ENCODE measurements at regions not wholly inside any gene's neighbourhood (a gene's known extent, or its start where the extent isn't known, plus 50 kb on each side); places are given as distances from the start of the nearest gene placed in this dataset.

DNA sequence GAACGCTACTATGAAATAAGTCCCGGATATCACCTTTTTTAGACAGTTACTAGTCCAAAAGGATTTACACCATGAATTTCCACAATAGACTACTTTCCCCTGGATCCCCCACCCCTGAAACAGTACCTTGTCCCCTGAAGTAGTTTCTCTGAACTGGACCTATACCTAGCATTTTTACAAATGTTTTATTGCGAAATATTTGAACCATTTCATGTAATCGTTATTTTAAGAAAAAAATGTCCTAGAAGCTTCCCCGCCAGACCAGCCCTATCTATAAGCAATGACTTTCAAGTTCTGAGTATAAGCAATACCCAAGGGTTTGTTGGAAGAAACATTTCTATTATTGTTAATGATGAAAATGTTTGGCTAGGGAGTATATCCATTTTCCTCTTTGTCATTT, 517.8 kb upstream of the IGFBP7 start:
- H3K27ac Mint-ChIP-seq (ENCODE audit: unreplicated experiment): no peak overlapping the region
- peaks cover 4% of the 10 kb centered on the region for H3K9me3 Mint-ChIP-seq (ENCODE audit: unreplicated experiment)
- no peaks in the 10 kb centered on the region for H3K4me1 Mint-ChIP-seq (ENCODE audit: unreplicated experiment)
- H3K36me3 Mint-ChIP-seq (ENCODE audit: unreplicated experiment): no peaks in the 10 kb centered on the region
- DNase-seq (ENCODE audit: extremely low spot score, unreplicated experiment): no peak
- no peaks in the 10 kb centered on the region for H3K27me3 Mint-ChIP-seq (ENCODE audit: unreplicated experiment)
- TF ChIP-seq, protein P1, sequence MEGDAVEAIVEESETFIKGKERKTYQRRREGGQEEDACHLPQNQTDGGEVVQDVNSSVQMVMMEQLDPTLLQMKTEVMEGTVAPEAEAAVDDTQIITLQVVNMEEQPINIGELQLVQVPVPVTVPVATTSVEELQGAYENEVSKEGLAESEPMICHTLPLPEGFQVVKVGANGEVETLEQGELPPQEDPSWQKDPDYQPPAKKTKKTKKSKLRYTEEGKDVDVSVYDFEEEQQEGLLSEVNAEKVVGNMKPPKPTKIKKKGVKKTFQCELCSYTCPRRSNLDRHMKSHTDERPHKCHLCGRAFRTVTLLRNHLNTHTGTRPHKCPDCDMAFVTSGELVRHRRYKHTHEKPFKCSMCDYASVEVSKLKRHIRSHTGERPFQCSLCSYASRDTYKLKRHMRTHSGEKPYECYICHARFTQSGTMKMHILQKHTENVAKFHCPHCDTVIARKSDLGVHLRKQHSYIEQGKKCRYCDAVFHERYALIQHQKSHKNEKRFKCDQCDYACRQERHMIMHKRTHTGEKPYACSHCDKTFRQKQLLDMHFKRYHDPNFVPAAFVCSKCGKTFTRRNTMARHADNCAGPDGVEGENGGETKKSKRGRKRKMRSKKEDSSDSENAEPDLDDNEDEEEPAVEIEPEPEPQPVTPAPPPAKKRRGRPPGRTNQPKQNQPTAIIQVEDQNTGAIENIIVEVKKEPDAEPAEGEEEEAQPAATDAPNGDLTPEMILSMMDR (IDR thresholded peaks at IDR 0.05): no peak
- no peak overlapping the region for H3K4me3 Mint-ChIP-seq (ENCODE audit: unreplicated experiment)

DNA sequence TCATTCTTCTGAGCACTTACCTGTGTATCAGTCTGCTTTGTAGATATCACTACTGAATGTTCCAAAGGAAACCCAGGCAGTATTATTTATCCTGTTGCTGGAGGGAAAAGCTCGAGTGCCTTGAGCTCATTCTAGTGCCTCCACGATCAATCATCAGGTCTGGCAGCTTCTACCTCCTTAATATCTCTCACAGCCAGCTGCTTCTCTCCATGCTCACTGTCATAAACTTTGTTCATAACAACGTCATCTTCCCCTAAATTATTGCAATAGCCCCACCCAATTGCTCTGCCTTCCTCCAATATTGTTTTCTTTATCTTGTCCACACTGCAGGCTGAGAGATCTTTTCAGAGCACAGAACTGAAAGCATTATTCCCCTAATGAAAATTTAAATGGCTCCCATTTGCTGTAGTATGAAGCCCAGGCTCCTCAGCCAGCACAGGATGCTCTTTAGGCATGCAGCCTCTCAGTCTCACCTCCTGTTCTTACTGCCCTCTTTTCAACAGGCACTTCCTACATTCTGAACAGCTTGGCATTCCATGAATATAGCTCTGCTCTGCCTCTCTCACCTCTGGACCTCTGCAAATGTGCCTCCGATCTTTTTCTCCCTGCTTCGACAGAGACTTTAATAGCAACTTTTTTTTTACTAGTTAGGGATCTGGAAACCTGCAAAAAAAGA, 504.2 kb upstream of the IGFBP7 start:
- TF ChIP-seq, protein P1 (IDR thresholded peaks at IDR 0.05): no peak
- Mint-ChIP-seq H3K4me1 (ENCODE audit: unreplicated experiment) (no peaks in the 10 kb centered on the region), H3K9me3 (ENCODE audit: unreplicated experiment) (no peaks in the 10 kb centered on the region), H3K4me3 (ENCODE audit: unreplicated experiment) (no peak overlapping the region), H3K27ac (ENCODE audit: unreplicated experiment) (no peak overlapping the region), H3K27me3 (ENCODE audit: unreplicated experiment) (peaks cover 2% of the 10 kb centered on the region), H3K36me3 (ENCODE audit: unreplicated experiment) (no peaks in the 10 kb centered on the region)
- no peak for DNase-seq (ENCODE audit: extremely low spot score, unreplicated experiment)

DNA sequence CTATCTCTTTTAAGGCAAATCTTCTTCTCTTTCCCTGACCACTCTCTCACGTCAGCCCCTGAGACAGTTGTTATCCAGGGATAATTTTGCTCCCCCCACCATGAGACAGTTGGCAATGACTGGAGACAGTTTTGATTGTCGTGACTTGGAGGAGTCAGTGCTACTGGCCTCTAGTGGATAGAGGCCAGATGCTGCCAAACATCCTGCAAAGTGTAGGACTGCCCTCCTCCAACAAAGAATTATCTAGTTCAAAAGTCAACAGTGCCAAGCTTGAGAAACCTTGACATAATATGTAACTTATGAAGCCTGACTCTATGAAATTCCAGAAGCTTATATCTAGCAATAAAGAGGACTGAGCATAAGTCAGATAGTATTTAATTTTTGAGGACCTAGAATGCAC, 502.1 kb upstream of the IGFBP7 start:
- H3K9me3 Mint-ChIP-seq (ENCODE audit: unreplicated experiment): no peaks in the 10 kb centered on the region
- no peaks in the 10 kb centered on the region for H3K27me3 Mint-ChIP-seq (ENCODE audit: unreplicated experiment)
- H3K4me3 Mint-ChIP-seq (ENCODE audit: unreplicated experiment): no peak overlapping the region
- no peaks in the 10 kb centered on the region for H3K36me3 Mint-ChIP-seq (ENCODE audit: unreplicated experiment)
- TF ChIP-seq, protein P1 (IDR thresholded peaks at IDR 0.05): peak; percentile 15
- no peak overlapping the region for H3K27ac Mint-ChIP-seq (ENCODE audit: unreplicated experiment)
- no peaks in the 10 kb centered on the region for H3K4me1 Mint-ChIP-seq (ENCODE audit: unreplicated experiment)
- no peak for DNase-seq (ENCODE audit: extremely low spot score, unreplicated experiment)

DNA sequence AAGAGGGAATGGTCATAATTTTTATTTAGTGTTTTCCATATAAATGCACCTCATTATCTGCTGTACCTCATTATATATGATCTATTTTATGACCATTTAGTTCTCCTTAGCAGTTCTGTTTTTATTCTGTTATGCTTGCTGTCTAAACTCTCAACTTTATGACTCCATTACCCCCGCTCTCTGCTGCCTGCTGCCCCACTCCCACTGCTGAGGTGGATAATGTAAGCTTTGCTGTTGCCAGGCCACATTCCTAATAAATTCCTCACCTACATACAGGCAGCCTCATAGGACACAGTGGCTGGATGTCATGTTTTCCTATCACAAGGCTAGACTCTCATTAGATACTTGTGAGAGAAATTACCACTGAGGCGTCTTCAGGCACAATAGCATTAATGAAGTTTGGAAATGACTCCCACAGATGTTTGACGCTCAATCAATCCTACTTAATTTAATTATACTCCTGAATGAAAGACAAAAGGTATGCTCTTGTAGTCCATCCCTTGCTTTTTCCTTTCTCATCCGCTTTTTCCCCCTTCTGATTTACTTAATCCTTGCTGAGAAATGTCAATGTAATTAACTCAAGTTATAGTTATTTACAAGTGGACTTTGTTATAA, 497.5 kb upstream of the IGFBP7 start:
- no peaks in the 10 kb centered on the region for H3K9me3 Mint-ChIP-seq (ENCODE audit: unreplicated experiment)
- H3K36me3 Mint-ChIP-seq (ENCODE audit: unreplicated experiment): no peaks in the 10 kb centered on the region

DNA sequence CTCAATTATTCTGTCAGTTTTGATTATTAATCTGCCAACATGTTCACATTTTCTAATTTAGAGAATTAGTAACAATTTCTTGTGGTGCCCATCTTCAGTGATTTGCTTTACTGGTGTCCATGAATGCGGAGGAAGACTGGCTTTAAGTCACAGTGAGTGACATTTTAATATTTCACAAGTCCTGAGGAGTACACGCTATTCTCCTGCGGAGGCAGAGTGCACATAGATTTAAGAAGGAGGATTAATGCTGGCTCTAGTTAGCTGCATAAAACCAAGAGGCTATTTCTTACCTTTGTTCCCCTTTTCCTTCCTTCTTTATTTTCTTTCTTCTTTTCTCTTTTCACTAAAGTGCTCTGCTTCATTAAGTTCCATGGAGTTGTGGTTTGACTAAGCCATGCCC, 495.2 kb upstream of the IGFBP7 start:
- Mint-ChIP-seq H3K27ac (ENCODE audit: unreplicated experiment) (no peak overlapping the region), H3K36me3 (ENCODE audit: unreplicated experiment) (no peaks in the 10 kb centered on the region), H3K4me1 (ENCODE audit: unreplicated experiment) (no peaks in the 10 kb centered on the region), H3K4me3 (ENCODE audit: unreplicated experiment) (no peak overlapping the region), H3K9me3 (ENCODE audit: unreplicated experiment) (no peaks in the 10 kb centered on the region), H3K27me3 (ENCODE audit: unreplicated experiment) (peaks cover 7% of the 10 kb centered on the region)
- DNase-seq (ENCODE audit: extremely low spot score, unreplicated experiment): no peak
- TF ChIP-seq, protein P1 (IDR thresholded peaks at IDR 0.05): no peak

More for the DNA sequence above, 497.5 kb upstream of the IGFBP7 start:
- Mint-ChIP-seq H3K4me1 (ENCODE audit: unreplicated experiment) (no peaks in the 10 kb centered on the region), H3K4me3 (ENCODE audit: unreplicated experiment) (no peak overlapping the region), H3K27ac (ENCODE audit: unreplicated experiment) (no peak overlapping the region), H3K27me3 (ENCODE audit: unreplicated experiment) (peaks cover under 1% of the 10 kb centered on the region)
- TF ChIP-seq, protein P1 (IDR thresholded peaks at IDR 0.05): no peak
- DNase-seq (ENCODE audit: extremely low spot score, unreplicated experiment): no peak

Data from osteocyte (in vitro differentiated cells).